ENCODE measurements at regions not wholly inside any gene's neighbourhood (a gene's known extent, or its start where the extent isn't known, plus 50 kb on each side); places are given as distances from the start of the nearest gene placed in this dataset.

DNA sequence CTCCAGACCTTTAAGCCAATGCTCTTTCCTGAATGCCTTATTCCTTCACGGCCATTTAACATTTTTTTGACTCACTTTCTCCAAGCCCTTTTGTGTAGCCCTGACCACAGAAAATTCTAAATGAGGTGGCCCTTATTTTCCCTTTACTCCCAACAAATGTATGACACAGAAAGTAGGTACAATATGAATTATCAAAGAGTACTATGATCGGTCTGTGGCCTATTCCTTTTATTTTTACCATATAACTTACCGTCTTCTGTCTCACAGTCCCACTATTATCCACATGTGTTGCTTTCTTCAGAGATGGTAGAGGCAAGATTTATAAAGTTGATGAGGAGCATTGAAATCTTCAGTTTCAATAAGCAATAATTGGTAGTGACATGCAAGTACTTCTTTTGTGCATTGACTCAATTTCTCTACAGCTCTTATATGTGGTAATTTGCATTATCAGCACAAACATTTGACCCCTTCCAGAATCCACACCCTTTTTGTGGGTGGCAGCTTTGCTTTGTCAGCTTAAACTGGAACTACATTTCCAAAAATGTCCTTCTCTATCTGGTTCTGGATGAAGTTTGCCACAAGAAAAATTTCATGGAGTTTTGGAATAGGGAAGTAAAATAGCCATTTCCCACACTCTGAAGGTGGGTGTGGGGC, 143.8 kb upstream of the GADL1 start:
- ATAC-seq, result no peak
- no peak for DNase-seq
- TF ChIP-seq, protein P1, sequence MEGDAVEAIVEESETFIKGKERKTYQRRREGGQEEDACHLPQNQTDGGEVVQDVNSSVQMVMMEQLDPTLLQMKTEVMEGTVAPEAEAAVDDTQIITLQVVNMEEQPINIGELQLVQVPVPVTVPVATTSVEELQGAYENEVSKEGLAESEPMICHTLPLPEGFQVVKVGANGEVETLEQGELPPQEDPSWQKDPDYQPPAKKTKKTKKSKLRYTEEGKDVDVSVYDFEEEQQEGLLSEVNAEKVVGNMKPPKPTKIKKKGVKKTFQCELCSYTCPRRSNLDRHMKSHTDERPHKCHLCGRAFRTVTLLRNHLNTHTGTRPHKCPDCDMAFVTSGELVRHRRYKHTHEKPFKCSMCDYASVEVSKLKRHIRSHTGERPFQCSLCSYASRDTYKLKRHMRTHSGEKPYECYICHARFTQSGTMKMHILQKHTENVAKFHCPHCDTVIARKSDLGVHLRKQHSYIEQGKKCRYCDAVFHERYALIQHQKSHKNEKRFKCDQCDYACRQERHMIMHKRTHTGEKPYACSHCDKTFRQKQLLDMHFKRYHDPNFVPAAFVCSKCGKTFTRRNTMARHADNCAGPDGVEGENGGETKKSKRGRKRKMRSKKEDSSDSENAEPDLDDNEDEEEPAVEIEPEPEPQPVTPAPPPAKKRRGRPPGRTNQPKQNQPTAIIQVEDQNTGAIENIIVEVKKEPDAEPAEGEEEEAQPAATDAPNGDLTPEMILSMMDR (IDR thresholded peaks at IDR 0.05), result no peak

DNA sequence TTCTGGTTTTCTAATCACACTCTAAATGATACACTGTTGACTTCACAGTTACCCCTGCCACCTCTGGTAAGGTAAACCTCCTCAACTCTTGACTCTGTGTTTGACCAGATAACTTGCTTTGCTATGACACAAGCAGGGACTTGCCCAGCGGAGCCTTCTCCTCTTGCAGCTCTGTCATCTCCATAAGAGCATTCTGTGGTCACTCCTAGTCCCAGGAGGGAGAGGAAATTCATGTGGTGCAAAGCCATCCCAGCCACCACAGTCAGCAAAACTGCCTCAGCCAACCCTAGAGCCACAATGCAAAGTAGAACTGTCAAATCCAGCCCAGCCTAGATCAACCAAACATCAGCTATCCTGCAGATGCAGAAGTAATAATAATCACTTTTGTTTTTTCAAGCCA, 144.7 kb upstream of the GADL1 start:
- no peaks in the 10 kb centered on the region for H3K27me3 ChIP-seq
- H3K9me3 ChIP-seq, result peaks cover 7% of the 10 kb centered on the region
- DNase-seq (no peak), ATAC-seq (no peak)
- TF ChIP-seq, protein P1 (IDR thresholded peaks at IDR 0.05), result no peak
- intact Hi-C loops (cut with DNase I), result no loop called here
- no peaks in the 10 kb centered on the region for H3K4me1 ChIP-seq
- H3K36me3 ChIP-seq, result no peaks in the 10 kb centered on the region
- H3K4me3 ChIP-seq, result no peak overlapping the region
- no peak overlapping the region for H3K27ac ChIP-seq

More for the DNA sequence above, 143.8 kb upstream of the GADL1 start:
- H3K4me1 ChIP-seq, result no peaks in the 10 kb centered on the region
- intact Hi-C loops (cut with DNase I), result no loop called here
- H3K4me3 ChIP-seq, result no peak overlapping the region
- H3K27ac ChIP-seq, result no peak overlapping the region
- no peaks in the 10 kb centered on the region for H3K27me3 ChIP-seq
- H3K9me3 ChIP-seq, result peaks cover 7% of the 10 kb centered on the region
- no peaks in the 10 kb centered on the region for H3K36me3 ChIP-seq

DNA sequence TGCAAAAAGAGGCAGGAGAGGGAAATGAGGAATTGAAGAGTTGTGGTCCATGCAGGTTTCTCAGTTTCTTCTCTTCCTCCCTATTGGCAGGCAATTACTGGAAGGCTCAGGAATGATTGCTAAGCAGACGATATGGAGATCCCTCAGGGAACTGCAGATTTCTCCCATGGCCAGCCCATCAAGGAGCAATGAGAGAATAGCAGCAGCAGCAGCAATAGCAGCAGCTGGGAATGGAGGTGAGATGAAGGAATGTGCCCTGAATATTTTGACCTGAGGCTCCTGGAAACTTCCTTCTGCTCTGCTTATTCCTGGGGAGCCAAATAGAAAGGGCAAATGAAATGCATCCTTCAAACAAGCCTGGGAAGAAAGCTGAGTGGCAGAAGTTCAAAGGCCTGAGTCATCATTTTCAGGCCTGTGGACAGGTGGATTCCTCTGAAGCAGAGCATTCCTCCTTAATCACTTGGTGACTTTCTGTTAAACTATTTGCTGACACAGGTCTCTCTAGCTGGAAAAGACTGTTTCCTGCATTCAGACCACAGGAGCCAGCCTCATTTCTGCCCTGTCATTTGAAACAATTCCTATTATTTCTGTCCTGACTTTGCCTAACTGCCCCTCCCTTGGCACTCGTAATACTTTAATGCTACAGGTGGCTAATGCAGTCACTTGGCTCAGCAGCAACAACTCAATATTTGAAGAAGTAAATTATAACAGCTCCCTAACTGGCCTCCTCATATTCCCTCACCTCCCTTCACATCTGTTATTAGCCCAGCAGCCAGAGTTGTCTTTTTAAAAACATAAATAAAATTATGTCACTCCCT, 146.9 kb upstream of the GADL1 start:
- no peak overlapping the region for H3K27ac ChIP-seq
- DNase-seq (no peak), ATAC-seq (peak; percentile 81)
- H3K4me1 ChIP-seq, result no peaks in the 10 kb centered on the region
- no peaks in the 10 kb centered on the region for H3K36me3 ChIP-seq
- peaks cover 7% of the 10 kb centered on the region for H3K9me3 ChIP-seq
- TF ChIP-seq, protein P1 (IDR thresholded peaks at IDR 0.05), result no peak
- intact Hi-C loops (cut with DNase I), result no loop called here
- no peak overlapping the region for H3K4me3 ChIP-seq
- H3K27me3 ChIP-seq, result no peaks in the 10 kb centered on the region

DNA sequence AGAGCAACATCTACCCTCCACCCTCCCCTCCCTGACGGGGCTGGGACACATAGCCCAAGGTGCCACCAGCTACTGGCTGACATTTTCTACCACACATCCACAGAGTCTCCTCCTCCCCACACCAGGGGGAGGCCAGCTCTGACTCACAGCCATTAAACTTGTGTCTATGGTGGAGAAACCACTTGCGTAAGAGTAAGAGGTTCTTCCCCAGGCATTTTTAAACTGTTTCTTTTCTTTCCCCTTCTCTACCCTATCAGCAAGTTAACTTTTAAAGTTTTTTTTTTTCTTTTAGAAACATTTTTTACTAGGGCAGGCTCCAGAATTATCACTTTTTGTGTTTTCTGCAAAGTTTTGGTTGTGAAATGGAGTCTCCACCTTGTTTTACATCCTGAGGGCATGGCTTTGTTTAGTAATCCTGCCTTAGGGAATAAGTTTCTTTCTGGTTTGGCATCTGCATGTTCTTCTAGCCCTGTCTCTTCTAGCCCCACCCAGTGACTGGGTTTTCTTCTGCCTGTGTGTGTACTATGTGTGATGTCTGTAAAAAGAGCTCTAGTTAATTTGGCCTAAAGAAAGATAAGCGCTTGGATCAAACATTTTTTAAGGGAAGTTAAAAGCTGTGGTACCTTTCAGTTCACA, 148.8 kb upstream of the GADL1 start:
- H3K4me3 ChIP-seq, result no peak overlapping the region
- H3K27me3 ChIP-seq, result no peaks in the 10 kb centered on the region
- TF ChIP-seq, protein P1 (IDR thresholded peaks at IDR 0.05), result no peak
- no peaks in the 10 kb centered on the region for H3K4me1 ChIP-seq
- DNase-seq (no peak), ATAC-seq (no peak)
- no peaks in the 10 kb centered on the region for H3K36me3 ChIP-seq
- H3K9me3 ChIP-seq, result peaks cover 7% of the 10 kb centered on the region
- intact Hi-C loops (cut with DNase I), result no loop called here
- no peak overlapping the region for H3K27ac ChIP-seq

DNA sequence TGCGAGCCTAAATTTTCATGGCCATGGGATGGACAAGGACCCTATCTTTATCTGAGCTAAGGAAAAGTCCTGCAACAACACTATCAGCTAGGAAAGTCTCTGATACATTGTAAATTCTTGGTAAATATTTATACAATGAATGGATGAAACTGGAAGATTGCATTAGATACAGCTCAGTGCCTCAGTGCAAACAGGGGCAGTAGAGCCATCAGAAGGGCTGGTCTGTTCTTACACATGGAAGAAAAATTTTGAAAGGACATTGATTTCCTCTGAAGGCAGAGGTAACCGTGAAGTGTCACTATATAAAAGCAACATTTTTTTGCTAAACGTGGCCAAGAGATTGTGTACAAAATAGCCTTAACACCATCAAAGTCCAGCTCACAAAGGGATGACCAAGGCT, 153.2 kb upstream of the GADL1 start:
- ATAC-seq, result no peak
- no peaks in the 10 kb centered on the region for H3K36me3 ChIP-seq
- TF ChIP-seq, protein P1 (IDR thresholded peaks at IDR 0.05), result no peak
- no peaks in the 10 kb centered on the region for H3K27me3 ChIP-seq
- DNase-seq, result no peak
- no peaks in the 10 kb centered on the region for H3K4me1 ChIP-seq
- H3K27ac ChIP-seq, result no peak overlapping the region
- intact Hi-C loops (cut with DNase I), result no loop called here
- peaks cover 4% of the 10 kb centered on the region for H3K9me3 ChIP-seq
- no peak overlapping the region for H3K4me3 ChIP-seq
